Common myeloid progenitor, CD34-positive (primary cell): ENCODE measurements at regions not wholly inside any gene's neighbourhood (a gene's known extent, or its start where the extent isn't known, plus 50 kb on each side); places are given as distances from the start of the nearest gene placed in this dataset.
A peak's percentile ranks its signal among the peaks of the same experiment; 100 is the strongest.

Experiments
- CTCF ChIA-PET: fragments of 350-600 bp; sonication (Branson Sonifier 250); formaldehyde crosslinking; loops from one replicate; lab custom pipeline; 2021; ENCODE audit warnings: antibody characterized with exemption; lab: Charles Lee
- POLR2A ChIA-PET: fragments of 350-600 bp; sonication (Branson Sonifier 250); formaldehyde crosslinking; loops from one replicate; lab custom pipeline; 2021; ENCODE audit warnings: antibody characterized with exemption; lab: Charles Lee
- DNase-seq, 3 donors: peaks; one replicate each; pipeline versions ENCODE4 v3.0.0 to v3.0.0-alpha.2; 2013
- H3K27ac ChIP-seq, 2 experiments: 1 replicate in 1 of 2; 2 replicates in 1 of 2; pipeline ENCODE4 v1.7.0; 2013; ENCODE audit warnings: inconsistent platforms in 2 of 2, low read length in 2 of 2, mild to moderate bottlenecking in 2 of 2, low read depth in 1 of 2, moderate library complexity in 1 of 2; ENCODE audit not compliant: severe bottlenecking in 2 of 2, insufficient read depth in 1 of 2, poor library complexity in 1 of 2
- H3K27me3 ChIP-seq, 5 experiments: replicated peaks in 2 of 5; 1 replicate in 3 of 5; 2 replicates in 2 of 5; pipeline versions ENCODE4 v1.6.1 to v1.7.0; 2013; ENCODE audit warnings: low read length in 4 of 5, mild to moderate bottlenecking in 2 of 5, moderate library complexity in 2 of 5, inconsistent platforms in 1 of 5; ENCODE audit not compliant: insufficient read depth in 5 of 5, control insufficient read depth in 4 of 5
- H3K36me3 ChIP-seq, 4 experiments: 1 replicate in 2 of 4; 2 replicates in 2 of 4; pipeline versions ENCODE4 v1.6.1 to v1.7.0; 2013; ENCODE audit warnings: low read length in 3 of 4, control low read depth in 1 of 4, mild to moderate bottlenecking in 1 of 4; ENCODE audit not compliant: control insufficient read depth in 4 of 4, insufficient read depth in 4 of 4
- H3K4me1 ChIP-seq, 4 experiments: 1 replicate in 3 of 4; 2 replicates in 1 of 4; pipeline versions ENCODE4 v1.6.1 to v1.7.1; 2013; ENCODE audit warnings: low read length in 3 of 4, mild to moderate bottlenecking in 3 of 4, control low read depth in 1 of 4, inconsistent platforms in 1 of 4, moderate library complexity in 1 of 4; ENCODE audit not compliant: control insufficient read depth in 4 of 4, insufficient read depth in 4 of 4; ENCODE audit errors: control extremely low read depth in 1 of 4
- H3K4me3 ChIP-seq, 7 experiments: 1 replicate in 4 of 7; 2 replicates in 3 of 7; pipeline versions ENCODE4 v1.5.1 to v1.7.0; 2013; ENCODE audit warnings: mild to moderate bottlenecking in 7 of 7, low read length in 6 of 7, moderate library complexity in 6 of 7, inconsistent platforms in 2 of 7, low read depth in 2 of 7, control low read depth in 1 of 7; ENCODE audit not compliant: insufficient read depth in 4 of 7, control insufficient read depth in 1 of 7; ENCODE audit errors: extremely low read depth in 1 of 7
- H3K9me3 ChIP-seq, 5 experiments: 1 replicate in 4 of 5; 2 replicates in 1 of 5; pipeline versions ENCODE4 v1.6.1 to v1.7.1; 2013; ENCODE audit warnings: low read length in 4 of 5, mild to moderate bottlenecking in 2 of 5, inconsistent platforms in 1 of 5, low read depth in 1 of 5, moderate library complexity in 1 of 5; ENCODE audit not compliant: control insufficient read depth in 4 of 5, insufficient read depth in 2 of 5; ENCODE audit errors: control extremely low read depth in 1 of 5
- WGBS: methylation state at CpG from one replicate; pipeline ENCODE4 v1.1.5; 2013; ENCODE audit not compliant: insufficient coverage; 5-methylcytosine and 5-hydroxymethylcytosine counted together

GRCh38 chr14:95398630-95399547, 79.2 kb upstream of the CLMN start:
- no peaks in the 10 kb centered on the region for H3K36me3 ChIP-seq
- CTCF ChIA-PET, result no interaction called here
- H3K27ac ChIP-seq, result no peak overlapping the region
- 100% methylated on average over 13 of the region's 15 CpGs for WGBS
- peaks cover 0 to 9% (median 5%) of the 10 kb centered on the region in 4 experiments for H3K4me1 ChIP-seq
- H3K27me3 ChIP-seq, result no peaks in the 10 kb centered on the region
- peaks cover 0 to 2% (median 0%) of the 10 kb centered on the region in 5 experiments for H3K9me3 ChIP-seq
- POLR2A ChIA-PET, result no interaction called here
- DNase-seq, result no peak
- no peak overlapping the region for H3K4me3 ChIP-seq

- ChIA-PET POLR2A (no interaction called here), CTCF (no interaction called here)
- 93% methylated on average over 3 of the region's 6 CpGs for WGBS
Measured at GRCh38 chr14:95397325-95397724, 77.6 kb upstream of the CLMN start.

GRCh38 chr14:95396221-95396620, 76.5 kb upstream of the CLMN start:
- Histone ChIP-seq H3K9me3 (peaks cover 0 to 2% (median 0%) of the 10 kb centered on the region in 5 experiments), H3K27ac (no peak overlapping the region), H3K4me1 (peaks cover 0 to 9% (median 5%) of the 10 kb centered on the region in 4 experiments), H3K4me3 (no peak overlapping the region), H3K36me3 (no peaks in the 10 kb centered on the region), H3K27me3 (peaks cover 0 to 8% (median 0%) of the 10 kb centered on the region in 5 experiments)
- POLR2A ChIA-PET, result interaction anchor here (0.7 kb wide), 1 partner anchor 908 kb away, joined by 3 read pairs; no protein-coding TSS in a partner anchor
- CTCF ChIA-PET, result no interaction called here
- peak in 2 of 3 donors; percentile 49 to 67 for DNase-seq
- 16% methylated on average over 4 of the region's 4 CpGs for WGBS

More at GRCh38 chr14:95397325-95397724, 77.6 kb upstream of the CLMN start:
- no peaks in the 10 kb centered on the region for H3K36me3 ChIP-seq
- no peak for DNase-seq
- H3K27me3 ChIP-seq, result peaks cover 0 to 4% (median 0%) of the 10 kb centered on the region in 5 experiments
- H3K9me3 ChIP-seq, result peaks cover 0 to 2% (median 0%) of the 10 kb centered on the region in 5 experiments
- no peak overlapping the region for H3K27ac ChIP-seq
- peaks cover 0 to 9% (median 5%) of the 10 kb centered on the region in 4 experiments for H3K4me1 ChIP-seq
- H3K4me3 ChIP-seq, result no peak overlapping the region

- Histone ChIP-seq H3K9me3 (peaks cover 0 to 5% (median 2%) of the 10 kb centered on the region in 5 experiments), H3K4me1 (peaks cover 0 to 9% (median 5%) of the 10 kb centered on the region in 4 experiments), H3K27me3 (peaks cover 0 to 8% (median 0%) of the 10 kb centered on the region in 5 experiments), H3K4me3 (no peak overlapping the region), H3K36me3 (no peaks in the 10 kb centered on the region), H3K27ac (no peak overlapping the region)
- CTCF ChIA-PET, result no interaction called here
- no peak for DNase-seq
- POLR2A ChIA-PET, result no interaction called here
- WGBS, result 92% methylated on average over 4 of the region's 6 CpGs
Measured at GRCh38 chr14:95395098-95395737, 75.5 kb upstream of the CLMN start.

- Histone ChIP-seq H3K9me3 (peaks cover 0 to 5% (median 2%) of the 10 kb centered on the region in 5 experiments), H3K36me3 (no peaks in the 10 kb centered on the region), H3K27me3 (peaks cover 0 to 8% (median 0%) of the 10 kb centered on the region in 5 experiments), H3K27ac (no peak overlapping the region), H3K4me3 (no peak overlapping the region), H3K4me1 (peaks cover 0 to 9% (median 5%) of the 10 kb centered on the region in 4 experiments)
- no peak for DNase-seq
- ChIA-PET CTCF (no interaction called here), POLR2A (no interaction called here)
- WGBS, result 100% methylated on average over 2 of the region's 3 CpGs
Measured at GRCh38 chr14:95394297-95395097, 74.8 kb upstream of the CLMN start.

GRCh38 chr14:95392841-95393240, 73.1 kb upstream of the CLMN start:
- no peak for DNase-seq
- CTCF ChIA-PET, result no interaction called here
- 100% methylated on average over 4 of the region's 5 CpGs for WGBS
- peaks cover 0 to 5% (median 2%) of the 10 kb centered on the region in 5 experiments for H3K9me3 ChIP-seq
- peaks cover 0 to 9% (median 5%) of the 10 kb centered on the region in 4 experiments for H3K4me1 ChIP-seq
- H3K36me3 ChIP-seq, result no peaks in the 10 kb centered on the region
- H3K4me3 ChIP-seq, result no peak overlapping the region
- H3K27me3 ChIP-seq, result peaks cover 0 to 8% (median 0%) of the 10 kb centered on the region in 5 experiments
- POLR2A ChIA-PET, result no interaction called here
- H3K27ac ChIP-seq, result no peak overlapping the region
